ENCODE measurements at regions not wholly inside any gene's neighbourhood (a gene's known extent, or its start where the extent isn't known, plus 50 kb on each side); places are given as distances from the start of the nearest gene placed in this dataset.

GRCh38 chr3:152113413-152113812 lies 155.3 kb upstream of the MBNL1 start:
- no peak for DNase-seq (ENCODE audit: low spot score)
- H3K9ac ChIP-seq (ENCODE audit: low read depth in 1 of 2, low read length in 2 of 2): no peak overlapping the region
- H3K36me3 ChIP-seq (ENCODE audit: control insufficient read depth in 4 of 4, insufficient read depth in 3 of 4, low read depth in 1 of 4, low read length in 3 of 4): no peaks in the 10 kb centered on the region
- TF ChIP-seq, protein P1, sequence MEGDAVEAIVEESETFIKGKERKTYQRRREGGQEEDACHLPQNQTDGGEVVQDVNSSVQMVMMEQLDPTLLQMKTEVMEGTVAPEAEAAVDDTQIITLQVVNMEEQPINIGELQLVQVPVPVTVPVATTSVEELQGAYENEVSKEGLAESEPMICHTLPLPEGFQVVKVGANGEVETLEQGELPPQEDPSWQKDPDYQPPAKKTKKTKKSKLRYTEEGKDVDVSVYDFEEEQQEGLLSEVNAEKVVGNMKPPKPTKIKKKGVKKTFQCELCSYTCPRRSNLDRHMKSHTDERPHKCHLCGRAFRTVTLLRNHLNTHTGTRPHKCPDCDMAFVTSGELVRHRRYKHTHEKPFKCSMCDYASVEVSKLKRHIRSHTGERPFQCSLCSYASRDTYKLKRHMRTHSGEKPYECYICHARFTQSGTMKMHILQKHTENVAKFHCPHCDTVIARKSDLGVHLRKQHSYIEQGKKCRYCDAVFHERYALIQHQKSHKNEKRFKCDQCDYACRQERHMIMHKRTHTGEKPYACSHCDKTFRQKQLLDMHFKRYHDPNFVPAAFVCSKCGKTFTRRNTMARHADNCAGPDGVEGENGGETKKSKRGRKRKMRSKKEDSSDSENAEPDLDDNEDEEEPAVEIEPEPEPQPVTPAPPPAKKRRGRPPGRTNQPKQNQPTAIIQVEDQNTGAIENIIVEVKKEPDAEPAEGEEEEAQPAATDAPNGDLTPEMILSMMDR (IDR thresholded peaks at IDR 0.05; ENCODE audit: low read depth, low read length, missing input control): no peak
- TF ChIP-seq, protein P2, sequence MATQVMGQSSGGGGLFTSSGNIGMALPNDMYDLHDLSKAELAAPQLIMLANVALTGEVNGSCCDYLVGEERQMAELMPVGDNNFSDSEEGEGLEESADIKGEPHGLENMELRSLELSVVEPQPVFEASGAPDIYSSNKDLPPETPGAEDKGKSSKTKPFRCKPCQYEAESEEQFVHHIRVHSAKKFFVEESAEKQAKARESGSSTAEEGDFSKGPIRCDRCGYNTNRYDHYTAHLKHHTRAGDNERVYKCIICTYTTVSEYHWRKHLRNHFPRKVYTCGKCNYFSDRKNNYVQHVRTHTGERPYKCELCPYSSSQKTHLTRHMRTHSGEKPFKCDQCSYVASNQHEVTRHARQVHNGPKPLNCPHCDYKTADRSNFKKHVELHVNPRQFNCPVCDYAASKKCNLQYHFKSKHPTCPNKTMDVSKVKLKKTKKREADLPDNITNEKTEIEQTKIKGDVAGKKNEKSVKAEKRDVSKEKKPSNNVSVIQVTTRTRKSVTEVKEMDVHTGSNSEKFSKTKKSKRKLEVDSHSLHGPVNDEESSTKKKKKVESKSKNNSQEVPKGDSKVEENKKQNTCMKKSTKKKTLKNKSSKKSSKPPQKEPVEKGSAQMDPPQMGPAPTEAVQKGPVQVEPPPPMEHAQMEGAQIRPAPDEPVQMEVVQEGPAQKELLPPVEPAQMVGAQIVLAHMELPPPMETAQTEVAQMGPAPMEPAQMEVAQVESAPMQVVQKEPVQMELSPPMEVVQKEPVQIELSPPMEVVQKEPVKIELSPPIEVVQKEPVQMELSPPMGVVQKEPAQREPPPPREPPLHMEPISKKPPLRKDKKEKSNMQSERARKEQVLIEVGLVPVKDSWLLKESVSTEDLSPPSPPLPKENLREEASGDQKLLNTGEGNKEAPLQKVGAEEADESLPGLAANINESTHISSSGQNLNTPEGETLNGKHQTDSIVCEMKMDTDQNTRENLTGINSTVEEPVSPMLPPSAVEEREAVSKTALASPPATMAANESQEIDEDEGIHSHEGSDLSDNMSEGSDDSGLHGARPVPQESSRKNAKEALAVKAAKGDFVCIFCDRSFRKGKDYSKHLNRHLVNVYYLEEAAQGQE (IDR thresholded peaks at IDR 0.05): no peak
- TF ChIP-seq FOXA1 (IDR thresholded peaks at IDR 0.05) (no peak), ATF3 (IDR thresholded peaks at IDR 0.05) (no peak), FOXA2 (IDR thresholded peaks at IDR 0.05) (no peak), JUND (IDR thresholded peaks at IDR 0.05) (no peak), YY1 (IDR thresholded peaks at IDR 0.05) (no peak), MAX (IDR thresholded peaks at IDR 0.05) (no peak), SP1 (IDR thresholded peaks at IDR 0.05) (no peak), NR2F2 (IDR thresholded peaks at IDR 0.05) (no peak), HNF4G (IDR thresholded peaks at IDR 0.05) (no peak), HNF4A (conservative IDR thresholded peaks at IDR 0.05) (no peak), TAF1 (conservative IDR thresholded peaks at IDR 0.05) (no peak), RXRA (IDR thresholded peaks at IDR 0.05) (no peak), EGR1 (IDR thresholded peaks at IDR 0.05; ENCODE audit: low read depth in 2 of 2) (no peak), GABPA (IDR thresholded peaks at IDR 0.05 in 1 of 2, conservative IDR thresholded peaks at IDR 0.05 in 1 of 2) (no peak), RAD21 (IDR thresholded peaks at IDR 0.05) (no peak), ZBTB33 (IDR thresholded peaks at IDR 0.05) (no peak)
- H3K27ac ChIP-seq (ENCODE audit: low read depth in 1 of 2, low read length in 2 of 2): no peak overlapping the region
- H3K4me1 ChIP-seq (ENCODE audit: control insufficient read depth in 4 of 4, insufficient read depth in 4 of 4, low read length in 3 of 4): no peaks in the 10 kb centered on the region
- no peaks in the 10 kb centered on the region for H3K27me3 ChIP-seq (ENCODE audit: control insufficient read depth in 4 of 4, insufficient read depth in 4 of 4, low read length in 3 of 4)
- WGBS: 97% methylated on average over 1 of the region's 1 CpG
- H3K4me3 ChIP-seq (ENCODE audit: low read depth in 1 of 3, low read length in 3 of 3): no peak overlapping the region
- H3K9me3 ChIP-seq (ENCODE audit: control insufficient read depth in 4 of 4, low read length in 3 of 4): no peaks in the 10 kb centered on the region
